Testis (tissue), 2 donors: ENCODE measurements at regions not wholly inside any gene's neighbourhood (a gene's known extent, or its start where the extent isn't known, plus 50 kb on each side); places are given as distances from the start of the nearest gene placed in this dataset.
"Not testable (repeated sequence)": the region's sequence is repeated elsewhere in the genome, so short reads cannot be mapped to it uniquely, and the experiment has no call there.

Experiments
- CTCF ChIP-seq, 3 experiments: fragments of 450-650 bp in 2 of 3; fragments of 200-600 bp in 1 of 3; sonication (generic) in 1 of 3; IDR thresholded peaks; one replicate each; pipeline ENCODE4 v1.5.1; 2016 to 2019; ENCODE audit warnings: antibody characterized with exemption in 3 of 3, mild to moderate bottlenecking in 2 of 3, moderate library complexity in 1 of 3
- POLR2A ChIP-seq: fragments of 450-650 bp; IDR thresholded peaks from one replicate; pipeline ENCODE4 v1.6.1; 2017; ENCODE audit warnings: antibody characterized with exemption, mild to moderate bottlenecking, moderate library complexity

GRCh38 chr20:30405585-30405984 lies 851.9 kb upstream of the DEFB115 start:
- TF ChIP-seq CTCF (IDR thresholded peaks at IDR 0.05); POLR2A: not testable (repeated sequence)
